MM.1S (cell line): ENCODE measurements at regions not wholly inside any gene's neighbourhood (a gene's known extent, or its start where the extent isn't known, plus 50 kb on each side); places are given as distances from the start of the nearest gene placed in this dataset.

Experiments
- DNase-seq: peaks from one replicate; pipeline ENCODE4 v3.0.0-alpha.2; 2015
- H2AFZ ChIP-seq: fragments of 300-600 bp; sonication (generic); 2 replicates; pipeline ENCODE4 v1.6.0; 2016; ENCODE audit warnings: antibody characterized with exemption, low read length
- H3F3A ChIP-seq: fragments of 300-600 bp; sonication (generic); 2 replicates; pipeline ENCODE4 v1.6.1; 2016; ENCODE audit warnings: mild to moderate bottlenecking, antibody characterized with exemption, low read length, moderate library complexity, mixed read lengths; ENCODE audit not compliant: insufficient read depth
- H3K27ac ChIP-seq: fragments of 300-600 bp; sonication (generic); 2 replicates; pipeline ENCODE4 v1.5.1; 2016; ENCODE audit warnings: mild to moderate bottlenecking, low read length
- H3K27me3 ChIP-seq: fragments of 300-600 bp; sonication (generic); replicated peaks from 2 replicates; pipeline ENCODE4 v1.6.0; 2016; ENCODE audit warnings: low read length; ENCODE audit not compliant: insufficient read depth
- H3K36me3 ChIP-seq: fragments of 300-600 bp; sonication (generic); replicated peaks from 2 replicates; pipeline ENCODE4 v1.6.1; 2016; ENCODE audit warnings: mild to moderate bottlenecking, low read length, mixed read lengths; ENCODE audit not compliant: insufficient read depth
- H3K4me1 ChIP-seq: fragments of 300-600 bp; sonication (generic); 2 replicates; pipeline ENCODE4 v1.6.1; 2016; ENCODE audit warnings: low read length, mixed read lengths
- H3K4me2 ChIP-seq: fragments of 300-600 bp; sonication (generic); 2 replicates; pipeline ENCODE4 v1.6.0; 2016; ENCODE audit warnings: low read depth, low read length
- H3K4me3 ChIP-seq: fragments of 300-600 bp; sonication (generic); 2 replicates; pipeline ENCODE4 v1.5.1; 2016; ENCODE audit warnings: low read length, mixed read lengths
- H3K79me2 ChIP-seq: fragments of 300-600 bp; sonication (generic); 2 replicates; pipeline ENCODE4 v1.6.1; 2016; ENCODE audit warnings: mixed run types, low read length, mixed read lengths
- H3K9ac ChIP-seq: fragments of 300-600 bp; sonication (generic); 2 replicates; pipeline ENCODE4 v1.6.1; 2016; ENCODE audit warnings: low read length, mixed read lengths
- H3K9me2 ChIP-seq: fragments of 300-600 bp; sonication (generic); replicated peaks from 2 replicates; pipeline ENCODE4 v1.6.1; 2016; ENCODE audit warnings: mild to moderate bottlenecking, low read length, mixed read lengths; ENCODE audit not compliant: insufficient read depth
- H3K9me3 ChIP-seq: fragments of 300-600 bp; sonication (generic); replicated peaks from 2 replicates; pipeline ENCODE4 v1.6.1; 2016; ENCODE audit warnings: mild to moderate bottlenecking, low read length, mixed read lengths; ENCODE audit not compliant: insufficient read depth
- H4K20me1 ChIP-seq: fragments of 300-600 bp; sonication (generic); 2 replicates; pipeline ENCODE4 v1.6.1; 2016; ENCODE audit warnings: mild to moderate bottlenecking, low read length, moderate library complexity, mixed read lengths; ENCODE audit not compliant: insufficient read depth
- EZH2 ChIP-seq: fragments of 300-600 bp; sonication (generic); optimal IDR thresholded peaks from 2 replicates; pipeline ENCODE3; 2017; ENCODE audit warnings: low read depth, mild to moderate bottlenecking, antibody characterized with exemption, low read length, mixed read lengths
- EZH2phosphoT487 ChIP-seq: fragments of 300-600 bp; sonication (generic); IDR thresholded peaks from 2 replicates; pipeline ENCODE4 v1.6.1; 2018; ENCODE audit warnings: antibody characterized with exemption, low read length
- TF ChIP-seq, protein P1 (sequence below): fragments of 300-600 bp; sonication (generic); IDR thresholded peaks from 2 replicates; pipeline ENCODE4 v1.5.1; 2016; ENCODE audit warnings: antibody characterized with exemption, low read length, mixed read lengths

DNA sequence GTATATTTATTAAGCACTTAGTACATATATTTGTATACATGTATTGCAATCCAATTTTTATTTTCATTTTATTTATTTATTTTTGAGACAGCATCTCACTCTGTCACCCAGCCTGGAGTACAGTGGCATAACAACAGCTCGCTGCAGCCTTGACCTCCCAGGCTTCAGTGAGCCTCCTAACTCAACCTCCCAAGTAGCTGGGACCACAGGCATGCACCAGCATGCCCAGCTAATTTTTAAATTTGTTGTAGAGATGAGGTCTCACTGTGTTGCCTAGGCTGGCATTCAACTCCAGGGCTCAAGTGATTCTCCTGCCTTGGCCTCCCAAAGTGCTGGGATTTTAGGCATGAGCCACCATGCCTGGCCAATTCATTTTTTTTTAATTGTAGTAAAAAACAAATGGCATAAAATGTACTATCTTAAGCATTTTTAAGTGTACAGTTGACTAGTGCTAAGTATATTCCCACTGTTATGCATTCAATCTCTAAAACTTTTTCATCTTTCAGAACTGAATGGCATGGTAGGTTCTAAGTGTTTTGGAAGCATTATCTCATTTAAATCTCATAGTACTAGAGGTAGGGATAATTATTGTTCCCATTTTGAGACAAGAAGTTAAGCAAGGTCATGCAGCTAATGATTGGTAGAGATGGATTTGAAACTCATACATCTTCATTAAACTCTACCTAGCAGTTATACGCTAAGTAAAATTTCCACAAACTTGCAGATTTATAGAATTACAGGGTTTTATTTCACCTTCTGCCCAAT is 264.0 kb upstream of the NFE2L3 start:
- no peaks in the 10 kb centered on the region for H3K9me3 ChIP-seq
- H3K27me3 ChIP-seq, result no peaks in the 10 kb centered on the region
- no peaks in the 10 kb centered on the region for H4K20me1 ChIP-seq
- DNase-seq, result no peak
- H3K4me2 ChIP-seq, result no peak overlapping the region
- no peaks in the 10 kb centered on the region for H3K36me3 ChIP-seq
- H3K9me2 ChIP-seq, result no peaks in the 10 kb centered on the region
- no peak overlapping the region for H3K9ac ChIP-seq
- H3K4me3 ChIP-seq, result no peak overlapping the region
- no peak overlapping the region for H2AFZ ChIP-seq
- no peaks in the 10 kb centered on the region for H3K79me2 ChIP-seq
- H3K27ac ChIP-seq, result no peak overlapping the region
- TF ChIP-seq EZH2phosphoT487, result no peak
- TF ChIP-seq EZH2, result no peak
- TF ChIP-seq, protein P1, sequence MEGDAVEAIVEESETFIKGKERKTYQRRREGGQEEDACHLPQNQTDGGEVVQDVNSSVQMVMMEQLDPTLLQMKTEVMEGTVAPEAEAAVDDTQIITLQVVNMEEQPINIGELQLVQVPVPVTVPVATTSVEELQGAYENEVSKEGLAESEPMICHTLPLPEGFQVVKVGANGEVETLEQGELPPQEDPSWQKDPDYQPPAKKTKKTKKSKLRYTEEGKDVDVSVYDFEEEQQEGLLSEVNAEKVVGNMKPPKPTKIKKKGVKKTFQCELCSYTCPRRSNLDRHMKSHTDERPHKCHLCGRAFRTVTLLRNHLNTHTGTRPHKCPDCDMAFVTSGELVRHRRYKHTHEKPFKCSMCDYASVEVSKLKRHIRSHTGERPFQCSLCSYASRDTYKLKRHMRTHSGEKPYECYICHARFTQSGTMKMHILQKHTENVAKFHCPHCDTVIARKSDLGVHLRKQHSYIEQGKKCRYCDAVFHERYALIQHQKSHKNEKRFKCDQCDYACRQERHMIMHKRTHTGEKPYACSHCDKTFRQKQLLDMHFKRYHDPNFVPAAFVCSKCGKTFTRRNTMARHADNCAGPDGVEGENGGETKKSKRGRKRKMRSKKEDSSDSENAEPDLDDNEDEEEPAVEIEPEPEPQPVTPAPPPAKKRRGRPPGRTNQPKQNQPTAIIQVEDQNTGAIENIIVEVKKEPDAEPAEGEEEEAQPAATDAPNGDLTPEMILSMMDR, result no peak
- peaks cover 22% of the 10 kb centered on the region for H3K4me1 ChIP-seq
- H3F3A ChIP-seq, result peaks cover 14% of the 10 kb centered on the region

DNA sequence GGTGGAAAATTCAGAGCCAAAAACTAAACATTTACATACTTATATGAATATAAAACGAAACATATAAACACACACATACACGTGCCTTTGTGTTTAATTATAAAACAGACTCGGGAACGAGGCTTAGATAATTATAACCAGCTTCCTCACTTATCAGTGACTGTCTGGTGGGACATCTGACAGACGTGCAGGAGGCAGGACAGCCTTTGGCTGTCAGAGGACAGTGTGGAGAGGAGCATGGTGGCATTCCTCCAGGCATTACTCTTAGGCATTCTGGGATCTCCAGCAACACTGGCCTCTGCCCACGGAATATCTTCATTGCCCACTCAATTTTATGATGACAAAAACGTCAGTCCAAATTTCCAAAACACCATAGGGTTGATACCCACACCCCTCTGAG is 262.2 kb upstream of the NFE2L3 start:
- TF ChIP-seq, protein P1, result no peak
- no peak for TF ChIP-seq EZH2
- TF ChIP-seq EZH2phosphoT487, result no peak
- Histone ChIP-seq H3K4me3 (no peak overlapping the region), H3K36me3 (no peaks in the 10 kb centered on the region), H3K4me1 (peaks cover 37% of the 10 kb centered on the region), H3F3A (peaks cover 19% of the 10 kb centered on the region), H3K27me3 (no peaks in the 10 kb centered on the region), H3K9me3 (no peaks in the 10 kb centered on the region), H3K79me2 (no peaks in the 10 kb centered on the region), H3K9ac (no peak overlapping the region), H3K27ac (no peak overlapping the region), H3K9me2 (no peaks in the 10 kb centered on the region), H3K4me2 (no peak overlapping the region), H4K20me1 (no peaks in the 10 kb centered on the region), H2AFZ (no peak overlapping the region)
- DNase-seq, result no peak

DNA sequence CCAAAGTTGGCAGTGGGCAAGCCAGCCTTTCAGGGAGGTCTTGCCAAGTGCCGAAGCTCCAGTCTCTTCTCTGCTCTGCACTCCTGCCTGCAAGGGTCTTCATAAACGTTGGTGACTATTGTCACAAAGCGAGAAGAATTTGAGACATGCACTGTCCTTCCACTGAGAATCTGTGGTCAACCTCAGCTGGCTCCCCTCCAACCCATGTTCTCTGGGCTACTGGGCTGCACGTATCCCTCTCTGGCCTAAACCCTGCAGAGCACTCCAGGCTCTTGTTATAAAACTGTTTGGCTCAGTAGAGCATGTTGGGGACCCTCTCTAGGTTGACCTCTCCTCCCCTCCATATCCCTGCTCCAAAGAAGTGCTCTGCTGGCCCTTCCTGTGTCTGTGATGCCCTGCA is 260.4 kb upstream of the NFE2L3 start:
- Histone ChIP-seq H3F3A (peaks cover 17% of the 10 kb centered on the region), H3K4me3 (no peak overlapping the region), H2AFZ (no peak overlapping the region), H3K9ac (no peak overlapping the region), H3K4me2 (no peak overlapping the region), H3K9me3 (no peaks in the 10 kb centered on the region), H3K27ac (no peak overlapping the region), H3K36me3 (no peaks in the 10 kb centered on the region), H3K9me2 (no peaks in the 10 kb centered on the region), H3K27me3 (no peaks in the 10 kb centered on the region), H3K79me2 (no peaks in the 10 kb centered on the region), H3K4me1 (peaks cover 35% of the 10 kb centered on the region), H4K20me1 (no peaks in the 10 kb centered on the region)
- TF ChIP-seq EZH2, result no peak
- TF ChIP-seq, protein P1, result no peak
- no peak for TF ChIP-seq EZH2phosphoT487
- no peak for DNase-seq
